ENCODE measurements at regions not wholly inside any gene's neighbourhood (a gene's known extent, or its start where the extent isn't known, plus 50 kb on each side); places are given as distances from the start of the nearest gene placed in this dataset.

- DNase-seq (ENCODE audit: low read depth) = no peak
- no peak overlapping the region for H3K4me3 ChIP-seq (ENCODE audit: low read length)
- TF ChIP-seq, protein P1, sequence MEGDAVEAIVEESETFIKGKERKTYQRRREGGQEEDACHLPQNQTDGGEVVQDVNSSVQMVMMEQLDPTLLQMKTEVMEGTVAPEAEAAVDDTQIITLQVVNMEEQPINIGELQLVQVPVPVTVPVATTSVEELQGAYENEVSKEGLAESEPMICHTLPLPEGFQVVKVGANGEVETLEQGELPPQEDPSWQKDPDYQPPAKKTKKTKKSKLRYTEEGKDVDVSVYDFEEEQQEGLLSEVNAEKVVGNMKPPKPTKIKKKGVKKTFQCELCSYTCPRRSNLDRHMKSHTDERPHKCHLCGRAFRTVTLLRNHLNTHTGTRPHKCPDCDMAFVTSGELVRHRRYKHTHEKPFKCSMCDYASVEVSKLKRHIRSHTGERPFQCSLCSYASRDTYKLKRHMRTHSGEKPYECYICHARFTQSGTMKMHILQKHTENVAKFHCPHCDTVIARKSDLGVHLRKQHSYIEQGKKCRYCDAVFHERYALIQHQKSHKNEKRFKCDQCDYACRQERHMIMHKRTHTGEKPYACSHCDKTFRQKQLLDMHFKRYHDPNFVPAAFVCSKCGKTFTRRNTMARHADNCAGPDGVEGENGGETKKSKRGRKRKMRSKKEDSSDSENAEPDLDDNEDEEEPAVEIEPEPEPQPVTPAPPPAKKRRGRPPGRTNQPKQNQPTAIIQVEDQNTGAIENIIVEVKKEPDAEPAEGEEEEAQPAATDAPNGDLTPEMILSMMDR (conservative IDR thresholded peaks at IDR 0.05; ENCODE audit: low read depth, low read length) = no peak
Observed at GRCh38 chr15:98375513-98376340, 272.6 kb upstream of the IGF1R start.

DNA sequence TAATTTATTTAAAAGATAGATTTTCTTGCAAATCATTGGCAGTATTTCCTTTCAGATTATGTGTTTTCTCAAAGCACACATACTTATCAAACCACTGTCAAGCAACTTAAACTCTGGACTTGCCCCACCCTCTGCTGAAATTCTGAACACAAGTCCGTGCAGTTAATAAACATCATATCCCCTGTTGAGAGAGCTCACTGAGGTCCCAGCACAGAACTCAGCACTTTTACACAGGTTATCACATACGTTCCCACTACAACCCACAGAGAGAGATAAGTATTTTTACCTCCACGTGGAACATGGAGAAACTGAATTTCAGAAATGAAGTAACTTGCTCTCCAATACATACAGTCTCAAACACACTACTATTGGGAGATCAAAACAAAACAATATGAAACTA lies 267.6 kb upstream of the IGF1R start:
- no peak overlapping the region for H3K4me3 ChIP-seq (ENCODE audit: low read length)
- DNase-seq (ENCODE audit: low read depth) = no peak
- TF ChIP-seq, protein P1 (conservative IDR thresholded peaks at IDR 0.05; ENCODE audit: low read depth, low read length) = no peak

GRCh38 chr15:98381446-98381845 lies 266.9 kb upstream of the IGF1R start:
- H3K4me3 ChIP-seq (ENCODE audit: low read length) = no peak overlapping the region
- DNase-seq (ENCODE audit: low read depth) = no peak
- TF ChIP-seq, protein P1 (conservative IDR thresholded peaks at IDR 0.05; ENCODE audit: low read depth, low read length) = no peak

- DNase-seq (ENCODE audit: low read depth) = no peak
- no peak overlapping the region for H3K4me3 ChIP-seq (ENCODE audit: low read length)
- TF ChIP-seq, protein P1 (conservative IDR thresholded peaks at IDR 0.05; ENCODE audit: low read depth, low read length) = no peak
Observed at GRCh38 chr15:98382139-98382538, 266.2 kb upstream of the IGF1R start.

- no peak overlapping the region for H3K4me3 ChIP-seq (ENCODE audit: low read length)
- TF ChIP-seq, protein P1 (conservative IDR thresholded peaks at IDR 0.05; ENCODE audit: low read depth, low read length) = no peak
Observed at GRCh38 chr15:98383571-98383970, 264.8 kb upstream of the IGF1R start.

GRCh38 chr15:98384328-98385029 lies 263.9 kb upstream of the IGF1R start:
- DNase-seq (ENCODE audit: low read depth) = no peak
- TF ChIP-seq, protein P1 (conservative IDR thresholded peaks at IDR 0.05; ENCODE audit: low read depth, low read length) = no peak
- H3K4me3 ChIP-seq (ENCODE audit: low read length) = no peak overlapping the region

More at GRCh38 chr15:98383571-98383970, 264.8 kb upstream of the IGF1R start:
- DNase-seq (ENCODE audit: low read depth) = no peak

Measured in retinal pigment epithelial cell (primary cell).